Activated naive CD4-positive, alpha-beta T cell treated with anti-CD3 and anti-CD28 coated beads for 36 hours (primary cell): ENCODE measurements at regions not wholly inside any gene's neighbourhood (a gene's known extent, or its start where the extent isn't known, plus 50 kb on each side); places are given as distances from the start of the nearest gene placed in this dataset.

Source experiments
- CTCF ChIA-PET: fragments of 350-600 bp; sonication (Branson Sonifier 250); formaldehyde crosslinking; loops from one replicate; lab custom pipeline; 2021; ENCODE audit warnings: antibody characterized with exemption; lab: Charles Lee
- DNase-seq: peaks from one replicate; pipeline ENCODE4 v3.0.0-alpha.2; 2020
- H3K27ac Mint-ChIP-seq: one replicate; pipeline ENCODE4 v1.8.0; 2021; ENCODE audit warnings: mild to moderate bottlenecking, mixed read lengths
- H3K27me3 Mint-ChIP-seq: one replicate; pipeline ENCODE4 v1.8.0; 2021; ENCODE audit warnings: low read depth, mixed read lengths
- H3K36me3 Mint-ChIP-seq: one replicate; pipeline ENCODE4 v1.8.0; 2021; ENCODE audit warnings: low read depth, mixed read lengths
- H3K4me1 Mint-ChIP-seq: one replicate; pipeline ENCODE4 v1.8.0; 2021; ENCODE audit warnings: low read depth, mixed read lengths
- H3K4me3 Mint-ChIP-seq: one replicate; pipeline ENCODE4 v1.8.0; 2021; ENCODE audit warnings: mild to moderate bottlenecking, moderate library complexity, mixed read lengths
- H3K9me3 Mint-ChIP-seq: one replicate; pipeline ENCODE4 v1.8.0; 2021; ENCODE audit warnings: mixed read lengths
- intact Hi-C: fragments of 100-400 bp; cut with micrococcal nuclease; formaldehyde crosslinking; loops from one replicate; pipeline ENCODE4 v1.15.1; 2023

GRCh38 chr1:68615312-68615711 lies 118.4 kb upstream of the DEPDC1 start:
- Mint-ChIP-seq H3K4me1 (no peaks in the 10 kb centered on the region), H3K4me3 (no peak overlapping the region), H3K27me3 (no peaks in the 10 kb centered on the region), H3K9me3 (peaks cover 26% of the 10 kb centered on the region), H3K36me3 (no peaks in the 10 kb centered on the region), H3K27ac (no peak overlapping the region)
- CTCF ChIA-PET = interaction anchor here (0.7 kb wide), 1 partner anchor 19 kb away, joined by 3 read pairs; no protein-coding TSS in a partner anchor
- intact Hi-C loops = no loop called here
- no peak for DNase-seq

GRCh38 chr1:68617942-68618341 lies 121.1 kb upstream of the DEPDC1 start:
- no peaks in the 10 kb centered on the region for H3K4me1 Mint-ChIP-seq
- H3K27me3 Mint-ChIP-seq = no peaks in the 10 kb centered on the region
- peaks cover 28% of the 10 kb centered on the region for H3K9me3 Mint-ChIP-seq
- no peak overlapping the region for H3K4me3 Mint-ChIP-seq
- intact Hi-C loops = no loop called here
- CTCF ChIA-PET = interaction anchor here (0.5 kb wide), 1 partner anchor 1888 kb away, joined by 3 read pairs; no protein-coding TSS in a partner anchor
- H3K36me3 Mint-ChIP-seq = no peaks in the 10 kb centered on the region
- no peak overlapping the region for H3K27ac Mint-ChIP-seq
- DNase-seq = no peak

DNA sequence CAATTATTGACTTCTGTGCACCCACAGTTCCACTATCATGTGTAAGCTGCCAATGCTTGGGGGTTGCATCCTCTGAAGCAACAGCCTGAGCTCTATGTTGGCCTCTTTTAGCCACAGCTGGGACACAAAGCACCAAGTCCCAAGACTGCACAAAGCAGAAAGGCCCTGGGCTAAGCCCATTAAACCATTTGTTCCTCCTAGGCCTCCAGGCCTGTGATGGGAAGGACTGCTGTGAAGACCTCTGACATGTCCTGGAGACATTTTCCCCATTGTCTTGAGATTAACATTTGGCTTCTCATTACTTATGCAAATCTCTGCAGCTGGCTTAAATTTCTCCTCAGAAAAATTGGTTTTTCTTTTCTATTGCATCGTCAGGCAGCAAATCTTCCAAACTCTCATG lies 123.7 kb upstream of the DEPDC1 start:
- H3K4me3 Mint-ChIP-seq = no peak overlapping the region
- CTCF ChIA-PET = interaction anchor here (0.6 kb wide), 1 partner anchor 407 kb away, joined by 3 read pairs; no protein-coding TSS in a partner anchor
- DNase-seq = no peak
- no peak overlapping the region for H3K27ac Mint-ChIP-seq
- intact Hi-C loops = no loop called here
- H3K4me1 Mint-ChIP-seq = no peaks in the 10 kb centered on the region
- H3K27me3 Mint-ChIP-seq = no peaks in the 10 kb centered on the region
- no peaks in the 10 kb centered on the region for H3K36me3 Mint-ChIP-seq
- H3K9me3 Mint-ChIP-seq = peaks cover 25% of the 10 kb centered on the region

- Mint-ChIP-seq H3K9me3 (peaks cover 18% of the 10 kb centered on the region), H3K36me3 (no peaks in the 10 kb centered on the region)
- intact Hi-C loops = no loop called here
Measured at GRCh38 chr1:68623700-68624099, 126.8 kb upstream of the DEPDC1 start.

DNA sequence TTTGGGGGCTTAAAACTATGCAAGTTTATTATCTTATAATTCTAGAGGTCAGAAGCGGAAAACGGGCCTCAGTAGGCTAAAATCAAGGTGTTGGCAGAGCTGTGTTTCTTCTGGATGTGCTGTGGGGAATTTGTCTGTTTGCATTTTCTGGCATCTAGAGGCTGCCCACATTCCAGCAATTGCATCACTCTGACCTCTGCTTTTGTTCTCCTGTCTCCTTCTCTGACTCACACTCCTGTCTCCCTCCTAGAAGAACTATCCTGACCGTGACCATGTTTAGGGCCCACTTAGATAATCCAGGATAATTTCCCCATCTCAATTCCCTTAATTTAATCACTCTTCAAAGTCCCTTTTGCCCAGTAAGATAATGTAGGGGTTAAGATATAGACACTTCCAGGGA lies 127.4 kb upstream of the DEPDC1 start:
- no peaks in the 10 kb centered on the region for H3K27me3 Mint-ChIP-seq
- peaks cover 18% of the 10 kb centered on the region for H3K9me3 Mint-ChIP-seq
- H3K36me3 Mint-ChIP-seq = no peaks in the 10 kb centered on the region
- no peak overlapping the region for H3K27ac Mint-ChIP-seq
- H3K4me3 Mint-ChIP-seq = no peak overlapping the region
- CTCF ChIA-PET = no interaction called here
- no peaks in the 10 kb centered on the region for H3K4me1 Mint-ChIP-seq
- intact Hi-C loops = no loop called here
- DNase-seq = no peak

More at GRCh38 chr1:68623700-68624099, 126.8 kb upstream of the DEPDC1 start:
- Mint-ChIP-seq H3K27me3 (no peaks in the 10 kb centered on the region), H3K4me3 (no peak overlapping the region), H3K4me1 (no peaks in the 10 kb centered on the region), H3K27ac (no peak overlapping the region)
- CTCF ChIA-PET = no interaction called here
- no peak for DNase-seq

GRCh38 chr1:68625624-68626023 lies 128.7 kb upstream of the DEPDC1 start:
- CTCF ChIA-PET = no interaction called here
- intact Hi-C loops = no loop called here
- Mint-ChIP-seq H3K4me3 (no peak overlapping the region), H3K36me3 (no peaks in the 10 kb centered on the region), H3K4me1 (no peaks in the 10 kb centered on the region), H3K27me3 (no peaks in the 10 kb centered on the region), H3K9me3 (peaks cover 11% of the 10 kb centered on the region), H3K27ac (no peak overlapping the region)
- DNase-seq = no peak

DNA sequence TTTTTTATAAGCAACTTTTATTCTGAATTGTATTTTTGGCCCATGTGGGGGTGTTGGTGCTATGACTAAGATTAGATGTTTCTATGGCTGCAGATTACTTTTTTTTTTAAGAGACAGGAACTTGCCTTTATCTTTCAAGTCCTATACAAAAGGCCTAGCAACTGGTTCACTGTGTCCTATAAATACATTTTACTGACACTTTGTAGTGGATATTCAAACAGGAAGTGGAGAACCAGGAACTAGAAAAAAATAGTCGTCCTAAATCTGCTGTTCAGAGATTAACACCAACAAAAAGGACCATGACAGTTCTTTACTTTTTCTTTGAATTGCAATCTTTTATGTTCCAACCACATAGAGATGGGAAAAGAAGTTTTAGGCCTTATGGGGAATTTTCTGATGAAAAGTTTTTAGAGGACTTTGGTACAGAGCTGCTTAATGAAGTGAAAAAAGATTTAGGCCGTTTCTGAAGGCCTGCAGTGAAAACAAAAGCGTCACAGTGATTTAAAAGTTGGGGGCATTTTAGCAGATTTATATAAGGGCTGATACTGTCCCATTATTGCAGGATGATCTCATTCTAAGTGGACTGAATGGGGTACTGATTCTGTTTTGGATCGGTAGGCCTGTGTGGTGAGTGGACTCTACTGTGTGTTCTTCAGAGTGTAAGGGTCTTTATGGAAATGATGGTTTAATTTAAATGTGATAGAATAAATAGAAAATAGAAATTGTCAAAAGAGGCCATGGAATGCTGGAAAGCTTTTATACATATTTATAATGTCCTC lies 136.4 kb upstream of the DEPDC1 start:
- Mint-ChIP-seq H3K36me3 (no peaks in the 10 kb centered on the region), H3K27ac (no peak overlapping the region), H3K9me3 (no peaks in the 10 kb centered on the region), H3K4me3 (no peak overlapping the region), H3K4me1 (no peaks in the 10 kb centered on the region), H3K27me3 (no peaks in the 10 kb centered on the region)
- CTCF ChIA-PET = no interaction called here
- DNase-seq = no peak
- intact Hi-C loops = no loop called here

DNA sequence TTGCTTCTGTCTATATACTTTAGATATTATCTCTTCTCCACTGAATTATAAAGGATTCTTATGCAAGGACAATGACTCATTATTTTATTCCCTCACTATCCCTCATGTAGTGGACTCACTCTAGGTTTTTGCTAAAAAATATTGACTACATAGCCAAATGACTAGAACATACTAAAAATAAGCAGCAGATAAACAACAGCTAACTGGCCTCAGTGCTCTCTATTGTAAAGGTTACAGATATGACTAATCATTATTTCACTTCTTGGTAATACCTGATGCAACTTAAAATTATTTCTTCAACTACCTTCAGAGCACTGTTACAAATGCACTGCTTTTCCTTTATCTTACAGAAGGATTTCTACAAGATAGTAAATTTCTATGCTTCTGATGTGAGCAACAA lies 147.6 kb upstream of the DEPDC1 start:
- H3K36me3 Mint-ChIP-seq = no peaks in the 10 kb centered on the region
- H3K4me1 Mint-ChIP-seq = no peaks in the 10 kb centered on the region
- intact Hi-C loops = no loop called here
- peaks cover 2% of the 10 kb centered on the region for H3K9me3 Mint-ChIP-seq
- no peak for DNase-seq
- CTCF ChIA-PET = no interaction called here
- H3K27me3 Mint-ChIP-seq = no peaks in the 10 kb centered on the region
- no peak overlapping the region for H3K4me3 Mint-ChIP-seq
- H3K27ac Mint-ChIP-seq = no peak overlapping the region

DNA sequence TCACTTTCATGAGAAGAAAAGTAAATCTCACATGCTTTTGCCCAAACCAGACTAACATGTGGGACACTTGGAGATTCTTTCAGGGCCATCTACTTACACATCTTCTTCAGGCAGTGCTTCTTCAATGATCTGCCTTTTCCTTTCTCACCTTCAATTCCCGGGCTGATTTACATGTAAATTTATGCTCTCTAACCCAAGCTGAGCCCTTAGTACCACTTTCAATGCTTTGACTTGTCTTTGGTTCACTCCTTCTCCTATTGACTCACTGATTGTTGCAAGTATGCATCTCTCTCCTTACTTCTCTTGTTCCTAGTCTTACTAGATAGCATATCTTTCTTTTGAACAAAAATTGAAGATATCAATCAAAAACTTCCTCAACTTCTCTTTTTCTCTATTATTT lies 154.2 kb upstream of the DEPDC1 start:
- no peak overlapping the region for H3K27ac Mint-ChIP-seq
- H3K9me3 Mint-ChIP-seq = peaks cover 7% of the 10 kb centered on the region
- no peaks in the 10 kb centered on the region for H3K27me3 Mint-ChIP-seq
- H3K36me3 Mint-ChIP-seq = no peaks in the 10 kb centered on the region
- CTCF ChIA-PET = no interaction called here
- no peaks in the 10 kb centered on the region for H3K4me1 Mint-ChIP-seq
- intact Hi-C loops = no loop called here
- DNase-seq = no peak
- H3K4me3 Mint-ChIP-seq = no peak overlapping the region

DNA sequence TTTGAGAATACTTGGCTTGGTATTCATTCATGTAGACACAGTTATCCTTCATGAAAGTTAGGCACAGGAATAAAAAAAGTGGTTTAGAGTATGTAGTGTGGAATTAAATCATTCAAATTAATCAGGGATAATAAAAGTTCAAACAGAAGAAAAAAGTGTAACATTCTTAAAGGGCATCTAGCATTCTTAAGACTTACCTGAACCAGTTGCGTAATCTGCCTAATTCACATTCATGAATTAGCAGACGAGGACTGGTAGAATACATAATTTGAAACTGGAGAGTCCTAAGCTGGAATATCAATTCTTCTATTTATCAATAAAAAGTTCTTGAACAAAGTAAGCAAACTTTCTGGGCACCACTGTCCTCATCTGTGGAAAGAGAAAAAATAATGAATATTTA lies 157.0 kb upstream of the DEPDC1 start:
- Mint-ChIP-seq H3K4me1 (no peaks in the 10 kb centered on the region), H3K27me3 (no peaks in the 10 kb centered on the region), H3K4me3 (no peak overlapping the region), H3K27ac (no peak overlapping the region), H3K9me3 (peaks cover 7% of the 10 kb centered on the region), H3K36me3 (no peaks in the 10 kb centered on the region)
- CTCF ChIA-PET = no interaction called here
- DNase-seq = no peak
- intact Hi-C loops = no loop called here

GRCh38 chr1:68673771-68674170 lies 176.9 kb upstream of the DEPDC1 start:
- no peaks in the 10 kb centered on the region for H3K36me3 Mint-ChIP-seq
- no peaks in the 10 kb centered on the region for H3K27me3 Mint-ChIP-seq
- CTCF ChIA-PET = interaction anchor here (0.6 kb wide), 1 partner anchor 254 kb away, joined by 3 read pairs; no protein-coding TSS in a partner anchor
- no peaks in the 10 kb centered on the region for H3K9me3 Mint-ChIP-seq
- H3K4me1 Mint-ChIP-seq = no peaks in the 10 kb centered on the region
- H3K27ac Mint-ChIP-seq = no peak overlapping the region
- H3K4me3 Mint-ChIP-seq = no peak overlapping the region
- DNase-seq = no peak
- intact Hi-C loops = no loop called here

- H3K4me1 Mint-ChIP-seq = no peaks in the 10 kb centered on the region
- peaks cover 1% of the 10 kb centered on the region for H3K9me3 Mint-ChIP-seq
- intact Hi-C loops = no loop called here
- no peak for DNase-seq
- H3K27ac Mint-ChIP-seq = no peak overlapping the region
- CTCF ChIA-PET = no interaction called here
- H3K4me3 Mint-ChIP-seq = no peak overlapping the region
- no peaks in the 10 kb centered on the region for H3K27me3 Mint-ChIP-seq
- no peaks in the 10 kb centered on the region for H3K36me3 Mint-ChIP-seq
Measured at GRCh38 chr1:68675336-68675735, 178.5 kb upstream of the DEPDC1 start.

DNA sequence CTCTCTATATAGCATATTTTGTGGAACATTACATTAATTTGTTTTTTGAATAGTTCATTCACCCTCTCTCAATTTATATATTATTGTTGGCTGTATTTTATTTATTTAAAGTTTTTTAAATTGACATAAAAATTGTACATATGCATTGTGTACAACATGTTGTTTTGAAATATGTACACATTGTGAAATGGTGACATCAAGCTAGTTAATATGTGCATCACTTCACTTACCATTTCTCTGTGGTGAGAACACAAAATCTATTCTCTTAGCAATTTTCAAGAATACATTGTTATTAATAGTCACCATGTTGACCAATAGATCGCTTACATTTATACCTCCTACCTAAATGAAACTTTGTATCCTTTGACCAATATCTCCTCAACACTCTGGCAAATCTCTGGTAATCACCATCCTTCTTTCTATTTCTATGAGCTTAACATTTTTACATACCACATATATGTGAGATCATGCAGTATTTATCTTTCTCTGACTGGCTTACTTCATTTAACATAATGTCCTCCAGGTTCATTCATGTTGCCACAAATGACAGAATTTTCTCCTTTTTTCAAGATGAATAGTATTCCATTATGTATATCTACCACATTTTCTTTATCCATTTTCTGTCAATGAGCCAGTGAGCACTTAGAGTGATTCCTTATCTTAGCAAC lies 180.9 kb upstream of the DEPDC1 start:
- Mint-ChIP-seq H3K4me3 (no peak overlapping the region), H3K27me3 (no peaks in the 10 kb centered on the region), H3K4me1 (no peaks in the 10 kb centered on the region), H3K9me3 (peaks cover 2% of the 10 kb centered on the region), H3K27ac (no peak overlapping the region), H3K36me3 (no peaks in the 10 kb centered on the region)
- DNase-seq = no peak
- CTCF ChIA-PET = no interaction called here
- intact Hi-C loops = no loop called here
